WERI-Rb-1 (cell line): ENCODE measurements at regions not wholly inside any gene's neighbourhood (a gene's known extent, or its start where the extent isn't known, plus 50 kb on each side); places are given as distances from the start of the nearest gene placed in this dataset.

Experiments used
- DNase-seq: peaks from one replicate; pipeline ENCODE4 v3.0.0-alpha.2; 2020
- H3K27ac ChIP-seq: fragments of 250-450 bp; sonication (Bioruptor Pico); 2 replicates; pipeline ENCODE4 v1.5.1; 2020; ENCODE audit warnings: mild to moderate bottlenecking, moderate library complexity
- H3K27me3 ChIP-seq: fragments of 250-450 bp; sonication (Bioruptor Pico); 2 replicates; pipeline ENCODE4 v1.5.1; 2021; ENCODE audit warnings: mild to moderate bottlenecking, low read depth, moderate library complexity; ENCODE audit not compliant: insufficient read depth, severe bottlenecking
- H3K36me3 ChIP-seq: fragments of 250-450 bp; sonication (Bioruptor Pico); 2 replicates; pipeline ENCODE4 v1.5.1; 2020; ENCODE audit warnings: mild to moderate bottlenecking, moderate library complexity
- H3K4me3 ChIP-seq: 2 replicates; pipeline ENCODE4 v1.5.1; 2011; ENCODE audit warnings: low read depth, mild to moderate bottlenecking, control low read depth, low read length
- H3K9me3 ChIP-seq: fragments of 250-450 bp; sonication (Bioruptor Pico); 2 replicates; pipeline ENCODE4 v1.5.1; 2021; ENCODE audit warnings: mild to moderate bottlenecking, moderate library complexity; ENCODE audit not compliant: severe bottlenecking
- TF ChIP-seq, protein P1 (sequence below): IDR thresholded peaks from 2 replicates; pipeline ENCODE4 v1.5.1; 2011; ENCODE audit warnings: low read depth, mild to moderate bottlenecking, control low read depth, inconsistent platforms, low read length

DNA sequence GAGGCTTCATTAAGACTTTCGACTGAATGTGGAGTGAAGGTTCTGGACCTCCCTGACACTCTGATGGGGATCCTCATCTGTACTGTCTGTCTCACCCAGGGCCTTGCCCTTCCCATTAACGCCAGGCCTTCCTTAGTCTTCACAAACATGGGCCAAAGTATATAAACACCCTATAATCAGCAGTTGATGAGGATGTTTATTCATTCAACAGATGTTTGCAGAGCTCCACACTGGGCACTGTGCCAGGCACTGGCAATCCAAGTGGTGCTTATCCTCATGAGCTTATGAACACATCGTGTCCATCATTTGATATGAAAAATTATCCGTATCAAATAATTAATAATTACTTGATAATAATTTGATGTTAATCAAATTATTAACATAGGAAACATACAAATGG, 454.4 kb downstream of the FUT8 start:
- H3K27me3 ChIP-seq = no peaks in the 10 kb centered on the region
- no peaks in the 10 kb centered on the region for H3K9me3 ChIP-seq
- DNase-seq = no peak
- H3K27ac ChIP-seq = no peak overlapping the region
- no peak overlapping the region for H3K4me3 ChIP-seq
- H3K36me3 ChIP-seq = no peaks in the 10 kb centered on the region
- TF ChIP-seq, protein P1, sequence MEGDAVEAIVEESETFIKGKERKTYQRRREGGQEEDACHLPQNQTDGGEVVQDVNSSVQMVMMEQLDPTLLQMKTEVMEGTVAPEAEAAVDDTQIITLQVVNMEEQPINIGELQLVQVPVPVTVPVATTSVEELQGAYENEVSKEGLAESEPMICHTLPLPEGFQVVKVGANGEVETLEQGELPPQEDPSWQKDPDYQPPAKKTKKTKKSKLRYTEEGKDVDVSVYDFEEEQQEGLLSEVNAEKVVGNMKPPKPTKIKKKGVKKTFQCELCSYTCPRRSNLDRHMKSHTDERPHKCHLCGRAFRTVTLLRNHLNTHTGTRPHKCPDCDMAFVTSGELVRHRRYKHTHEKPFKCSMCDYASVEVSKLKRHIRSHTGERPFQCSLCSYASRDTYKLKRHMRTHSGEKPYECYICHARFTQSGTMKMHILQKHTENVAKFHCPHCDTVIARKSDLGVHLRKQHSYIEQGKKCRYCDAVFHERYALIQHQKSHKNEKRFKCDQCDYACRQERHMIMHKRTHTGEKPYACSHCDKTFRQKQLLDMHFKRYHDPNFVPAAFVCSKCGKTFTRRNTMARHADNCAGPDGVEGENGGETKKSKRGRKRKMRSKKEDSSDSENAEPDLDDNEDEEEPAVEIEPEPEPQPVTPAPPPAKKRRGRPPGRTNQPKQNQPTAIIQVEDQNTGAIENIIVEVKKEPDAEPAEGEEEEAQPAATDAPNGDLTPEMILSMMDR = no peak

DNA sequence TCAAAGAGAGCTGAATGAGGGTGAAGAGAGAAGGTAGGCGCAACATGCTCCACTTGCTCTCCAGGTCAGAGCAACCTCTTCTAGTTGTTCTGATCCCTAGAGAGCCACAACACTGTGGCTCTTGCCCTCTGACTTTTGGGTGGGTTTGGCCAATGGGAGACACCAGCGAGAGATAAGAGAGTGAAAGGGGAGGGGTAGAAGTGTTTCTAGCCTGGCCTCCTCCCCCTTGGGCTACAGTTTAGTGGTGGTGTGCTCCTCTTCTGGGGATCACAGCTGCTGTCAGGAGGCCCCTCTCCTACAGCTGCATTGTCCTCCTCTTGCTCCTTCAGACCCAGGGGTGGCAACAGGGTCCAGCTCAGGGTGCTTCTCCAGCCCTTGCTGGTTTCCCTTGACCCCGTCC, 454.8 kb downstream of the FUT8 start:
- Histone ChIP-seq H3K36me3 (no peaks in the 10 kb centered on the region), H3K27ac (no peak overlapping the region), H3K27me3 (no peaks in the 10 kb centered on the region), H3K4me3 (no peak overlapping the region), H3K9me3 (no peaks in the 10 kb centered on the region)
- DNase-seq = no peak
- TF ChIP-seq, protein P1 = no peak

DNA sequence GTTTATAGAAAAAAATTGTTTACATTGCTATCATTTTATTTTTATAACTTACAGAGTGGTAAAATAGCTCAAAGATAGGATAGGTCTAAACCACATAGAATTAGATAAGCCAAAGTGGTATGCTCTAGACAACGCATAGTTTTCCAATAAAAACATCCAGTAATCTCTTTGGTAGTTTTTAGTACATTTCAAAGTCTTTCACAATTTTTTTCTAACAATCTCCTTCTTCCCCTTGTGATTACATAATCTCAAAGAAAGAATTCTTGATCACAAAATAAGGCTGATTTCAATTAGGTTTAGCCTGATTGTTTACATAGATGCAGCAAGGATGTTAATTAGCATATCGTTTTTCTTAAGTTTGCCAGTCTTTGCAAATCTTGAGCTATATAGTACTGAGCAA, 460.0 kb downstream of the FUT8 start:
- TF ChIP-seq, protein P1 = no peak
- no peak overlapping the region for H3K27ac ChIP-seq
- no peaks in the 10 kb centered on the region for H3K9me3 ChIP-seq
- H3K4me3 ChIP-seq = no peak overlapping the region
- no peak for DNase-seq
- no peaks in the 10 kb centered on the region for H3K36me3 ChIP-seq
- no peaks in the 10 kb centered on the region for H3K27me3 ChIP-seq

DNA sequence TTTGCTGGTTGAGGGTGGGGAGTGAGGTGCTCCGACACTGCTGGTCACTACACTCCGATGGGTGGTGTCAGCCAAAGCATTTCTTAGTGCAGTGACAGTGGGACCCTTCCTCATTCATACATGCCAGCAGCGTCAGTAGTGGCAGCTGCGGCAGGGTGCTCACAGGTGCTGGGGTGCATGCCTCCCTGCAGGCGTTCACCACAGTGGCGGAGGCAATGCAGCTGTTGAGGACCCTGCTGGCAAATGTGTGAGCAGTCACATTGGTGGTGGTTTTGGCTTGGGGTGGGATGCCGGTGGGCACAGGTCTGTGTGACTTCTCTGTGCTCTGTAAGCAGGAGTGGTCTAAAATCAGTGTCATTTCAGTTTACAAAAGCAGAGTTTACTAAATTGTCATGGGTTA, 464.6 kb downstream of the FUT8 start:
- DNase-seq = no peak
- no peaks in the 10 kb centered on the region for H3K36me3 ChIP-seq
- H3K4me3 ChIP-seq = no peak overlapping the region
- no peak overlapping the region for H3K27ac ChIP-seq
- no peaks in the 10 kb centered on the region for H3K27me3 ChIP-seq
- TF ChIP-seq, protein P1 = no peak
- no peaks in the 10 kb centered on the region for H3K9me3 ChIP-seq

DNA sequence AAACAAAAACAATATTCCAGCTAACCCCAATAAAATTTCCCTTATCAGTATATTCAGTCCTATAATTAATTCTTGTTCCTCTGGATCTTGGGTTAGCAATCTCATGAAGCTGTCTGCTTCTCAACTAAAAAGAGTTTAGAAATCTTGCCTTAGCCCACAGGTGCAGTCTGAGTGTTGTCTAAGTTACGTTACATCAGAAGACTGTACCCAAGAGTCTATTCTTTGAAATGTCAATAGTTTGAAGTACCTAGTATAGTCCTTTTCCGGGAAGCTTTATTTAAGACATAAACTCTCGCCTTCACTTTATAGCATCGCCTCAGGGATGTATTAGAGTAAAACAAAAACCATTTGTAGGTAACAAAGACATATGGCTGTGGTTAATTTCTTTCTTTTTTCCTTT, 465.1 kb downstream of the FUT8 start:
- H3K27ac ChIP-seq = no peak overlapping the region
- no peaks in the 10 kb centered on the region for H3K36me3 ChIP-seq
- no peaks in the 10 kb centered on the region for H3K27me3 ChIP-seq
- no peak for DNase-seq
- no peaks in the 10 kb centered on the region for H3K9me3 ChIP-seq
- H3K4me3 ChIP-seq = no peak overlapping the region
- TF ChIP-seq, protein P1 = no peak

DNA sequence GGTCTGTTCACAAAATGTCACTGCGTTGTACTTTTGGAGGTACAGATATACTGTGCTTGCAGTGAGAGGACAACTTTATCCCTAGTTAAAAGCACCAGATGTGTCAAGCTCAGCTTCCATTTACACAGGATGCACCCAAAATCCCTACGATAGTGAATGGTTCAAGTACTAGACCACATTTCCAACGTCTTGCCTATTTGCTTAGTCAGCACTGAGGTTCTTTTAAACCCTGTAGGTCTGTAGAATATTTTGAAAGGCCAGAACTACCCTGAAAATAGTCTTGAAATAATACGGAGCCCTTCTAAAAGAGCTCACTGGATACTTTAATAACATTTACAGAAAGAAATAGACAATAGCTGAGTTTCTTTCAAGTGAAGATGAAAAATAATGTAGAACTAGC, 466.1 kb downstream of the FUT8 start:
- DNase-seq = no peak
- H3K9me3 ChIP-seq = no peaks in the 10 kb centered on the region
- H3K27ac ChIP-seq = no peak overlapping the region
- no peak overlapping the region for H3K4me3 ChIP-seq
- H3K36me3 ChIP-seq = no peaks in the 10 kb centered on the region
- no peaks in the 10 kb centered on the region for H3K27me3 ChIP-seq
- TF ChIP-seq, protein P1 = no peak
